ENCODE measurements at regions not wholly inside any gene's neighbourhood (a gene's known extent, or its start where the extent isn't known, plus 50 kb on each side); places are given as distances from the start of the nearest gene placed in this dataset.

DNA sequence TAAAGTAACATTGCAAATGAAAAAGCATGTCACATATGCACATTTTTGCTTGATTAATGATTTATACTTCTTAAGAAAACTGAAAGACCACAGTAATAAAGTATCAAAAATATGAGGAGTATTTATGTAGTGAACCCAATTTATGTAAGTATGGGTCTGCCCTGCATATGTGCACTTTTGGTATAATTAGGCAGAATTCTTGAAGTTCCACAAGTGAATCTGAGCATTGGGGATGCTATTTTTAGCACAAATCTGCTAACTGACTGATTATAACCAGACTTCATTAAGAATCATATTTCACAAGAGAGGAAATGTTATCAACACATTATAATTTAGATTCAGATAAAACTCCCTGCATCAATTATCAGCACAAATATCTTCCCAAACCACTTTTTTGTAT lies 407.1 kb upstream of the LRRC4C start:
- no peak for TF ChIP-seq EP300 (IDR thresholded peaks at IDR 0.05)
- no peak for TF ChIP-seq POLR2A (IDR thresholded peaks at IDR 0.05)
- no peak for TF ChIP-seq POLR2AphosphoS5 (IDR thresholded peaks at IDR 0.05)
- TF ChIP-seq, protein P1, sequence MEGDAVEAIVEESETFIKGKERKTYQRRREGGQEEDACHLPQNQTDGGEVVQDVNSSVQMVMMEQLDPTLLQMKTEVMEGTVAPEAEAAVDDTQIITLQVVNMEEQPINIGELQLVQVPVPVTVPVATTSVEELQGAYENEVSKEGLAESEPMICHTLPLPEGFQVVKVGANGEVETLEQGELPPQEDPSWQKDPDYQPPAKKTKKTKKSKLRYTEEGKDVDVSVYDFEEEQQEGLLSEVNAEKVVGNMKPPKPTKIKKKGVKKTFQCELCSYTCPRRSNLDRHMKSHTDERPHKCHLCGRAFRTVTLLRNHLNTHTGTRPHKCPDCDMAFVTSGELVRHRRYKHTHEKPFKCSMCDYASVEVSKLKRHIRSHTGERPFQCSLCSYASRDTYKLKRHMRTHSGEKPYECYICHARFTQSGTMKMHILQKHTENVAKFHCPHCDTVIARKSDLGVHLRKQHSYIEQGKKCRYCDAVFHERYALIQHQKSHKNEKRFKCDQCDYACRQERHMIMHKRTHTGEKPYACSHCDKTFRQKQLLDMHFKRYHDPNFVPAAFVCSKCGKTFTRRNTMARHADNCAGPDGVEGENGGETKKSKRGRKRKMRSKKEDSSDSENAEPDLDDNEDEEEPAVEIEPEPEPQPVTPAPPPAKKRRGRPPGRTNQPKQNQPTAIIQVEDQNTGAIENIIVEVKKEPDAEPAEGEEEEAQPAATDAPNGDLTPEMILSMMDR (IDR thresholded peaks at IDR 0.05): no peak

All from suprapubic skin (tissue), 4 donors.